Stimulated activated CD8-positive, alpha-beta memory T cell treated with anti-CD3 and anti-CD28 coated beads, Interleukin-4, amount 100 ng/mL, for 1 hour (primary cell): ENCODE measurements at regions not wholly inside any gene's neighbourhood (a gene's known extent, or its start where the extent isn't known, plus 50 kb on each side); places are given as distances from the start of the nearest gene placed in this dataset.
"Not testable (repeated sequence)": the region's sequence is repeated elsewhere in the genome, so short reads cannot be mapped to it uniquely, and the experiment has no call there.

Experiments used
- DNase-seq, 2 donors: peaks; one replicate each; pipeline ENCODE4 v3.0.0-alpha.2; 2020; ENCODE audit warnings: low read depth in 2 of 2, low spot score in 1 of 2

DNA sequence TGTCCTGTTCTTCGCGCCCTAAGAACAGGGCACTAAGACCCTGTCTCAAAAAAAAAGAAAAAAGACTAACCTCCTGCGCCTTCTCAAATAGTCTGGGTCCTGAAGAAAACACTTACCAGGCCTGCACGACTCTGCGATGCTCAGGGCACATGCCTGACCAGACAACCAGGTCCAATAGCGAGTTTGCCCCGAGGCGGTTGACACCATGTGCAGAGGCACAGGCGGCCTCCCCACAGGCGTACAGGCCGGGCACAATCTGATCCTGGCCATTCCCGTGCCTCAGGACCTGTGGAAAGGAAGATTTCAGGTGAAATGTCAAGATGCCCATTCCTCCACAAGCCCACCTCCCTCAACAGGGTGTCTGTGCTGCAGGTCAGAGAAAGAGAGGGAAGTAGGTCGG lies 65.9 kb upstream of the TNK2 start:
- DNase-seq: not testable (repeated sequence)

DNA sequence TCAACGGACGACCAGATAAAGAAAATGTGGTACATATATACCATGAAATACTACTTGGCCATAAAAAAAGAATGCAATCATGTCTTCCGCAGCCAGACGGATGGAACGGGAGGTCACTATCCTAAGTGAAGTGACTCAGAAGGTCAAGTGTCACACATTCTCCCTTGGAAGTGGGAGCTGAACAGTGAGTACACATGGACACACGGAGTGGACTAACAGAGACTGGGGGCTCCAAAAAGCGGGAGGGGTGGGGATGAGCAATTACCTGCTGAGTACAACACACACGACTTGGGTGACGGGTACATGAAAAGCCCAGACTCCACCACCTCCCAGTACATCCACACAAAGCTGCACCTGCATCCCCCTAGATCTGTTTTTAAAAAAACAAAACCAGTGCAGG lies 62.5 kb upstream of the TNK2 start:
- not testable (repeated sequence) for DNase-seq

DNA sequence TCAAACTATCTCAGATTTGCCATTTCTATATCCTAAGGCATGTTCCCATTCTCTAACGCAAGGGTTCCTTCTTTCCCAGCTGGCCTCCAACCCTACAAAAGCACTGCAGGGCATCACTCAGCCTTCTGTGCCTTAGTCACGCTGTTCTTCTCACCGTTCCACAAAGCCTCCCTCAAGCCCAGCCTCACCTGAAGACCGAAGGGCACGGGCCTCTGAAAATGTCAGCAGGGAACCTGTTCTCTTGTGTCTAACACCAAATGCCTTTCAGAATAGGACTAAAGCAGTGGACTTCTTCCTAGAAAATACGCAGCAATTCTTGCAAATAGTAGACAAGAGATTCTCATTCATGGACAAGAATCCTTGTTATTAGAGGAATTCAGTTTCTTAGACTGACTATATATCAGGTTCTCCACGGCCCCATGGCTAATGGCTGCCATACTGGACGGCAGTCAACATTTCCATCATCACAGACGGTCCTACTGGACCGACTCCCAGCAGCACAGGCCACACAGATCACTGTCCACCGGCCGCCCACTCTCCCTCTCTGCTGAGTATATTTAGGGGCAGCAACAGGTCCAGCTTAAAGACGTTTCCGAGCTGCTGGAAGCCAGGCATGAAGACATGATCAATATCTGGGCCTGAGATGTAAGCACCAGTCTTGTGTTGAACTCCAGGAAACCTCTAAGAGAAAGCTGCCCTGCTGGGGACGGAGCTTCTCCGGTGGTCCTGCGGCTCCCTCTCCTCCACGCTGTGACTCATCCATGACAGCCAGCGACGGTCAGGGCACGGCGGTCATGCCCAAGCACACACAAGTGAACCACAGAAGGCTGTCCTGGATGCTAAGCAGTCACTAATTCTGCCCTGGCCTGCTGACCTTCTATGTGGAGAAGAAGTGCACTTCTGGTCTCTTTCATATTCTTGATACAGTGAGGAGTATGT lies 61.8 kb upstream of the TNK2 start:
- not testable (repeated sequence) for DNase-seq

DNA sequence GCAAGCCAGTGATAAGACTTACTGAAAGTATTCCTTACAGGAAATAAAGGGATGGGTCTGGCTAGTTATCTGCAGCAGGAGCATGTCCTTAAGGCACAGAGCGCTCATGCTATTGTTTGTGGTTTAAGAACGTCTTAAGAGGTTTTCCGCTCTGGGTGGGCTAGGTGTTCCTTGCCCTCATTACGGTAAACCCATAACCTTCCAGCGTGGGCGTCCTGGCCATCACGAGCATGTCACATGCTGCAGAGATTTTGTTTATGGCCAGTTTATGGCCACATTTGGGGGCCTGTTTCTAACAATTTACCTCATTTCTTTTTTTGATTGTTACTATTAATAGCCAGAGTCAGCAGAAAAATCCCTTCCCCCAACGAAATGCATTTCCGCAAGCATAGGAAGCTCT lies 61.0 kb upstream of the TNK2 start:
- DNase-seq: not testable (repeated sequence)

DNA sequence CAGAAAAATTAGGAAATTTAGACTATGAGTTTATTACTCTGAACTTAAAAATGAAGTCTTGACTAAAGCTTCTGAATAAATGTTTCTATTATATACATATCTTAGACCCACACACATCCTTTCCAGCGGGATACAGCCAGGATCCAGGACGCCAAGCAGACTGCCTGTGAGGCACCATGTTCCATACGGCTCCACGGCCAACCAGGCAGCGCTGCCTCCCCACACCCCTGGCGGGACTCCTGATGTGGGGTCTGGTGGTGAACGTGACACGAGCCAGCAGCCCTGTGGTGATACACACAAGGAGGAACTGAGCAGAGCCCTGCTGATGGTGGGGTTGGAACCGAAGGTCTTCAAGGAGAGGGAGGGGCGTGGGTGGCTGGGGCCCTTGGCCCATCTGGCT lies 59.8 kb upstream of the TNK2 start:
- DNase-seq: not testable (repeated sequence)

DNA sequence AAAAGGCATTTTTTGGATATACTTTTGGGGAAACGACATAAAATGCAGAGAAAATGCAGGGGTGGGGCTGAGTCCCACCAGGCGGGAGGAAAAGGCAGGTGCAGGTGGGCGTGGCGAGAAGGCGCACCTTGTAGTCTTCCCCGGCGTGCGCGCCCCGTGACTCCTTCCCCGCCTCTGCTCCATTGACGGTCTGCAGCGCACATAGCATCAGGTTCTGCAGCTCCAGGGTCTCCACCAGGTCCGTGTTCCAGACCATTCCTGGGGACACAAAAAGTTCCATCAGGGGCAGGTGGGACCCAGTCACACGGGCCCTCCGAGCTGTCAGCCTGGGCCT lies 59.0 kb upstream of the TNK2 start:
- DNase-seq: not testable (repeated sequence)

DNA sequence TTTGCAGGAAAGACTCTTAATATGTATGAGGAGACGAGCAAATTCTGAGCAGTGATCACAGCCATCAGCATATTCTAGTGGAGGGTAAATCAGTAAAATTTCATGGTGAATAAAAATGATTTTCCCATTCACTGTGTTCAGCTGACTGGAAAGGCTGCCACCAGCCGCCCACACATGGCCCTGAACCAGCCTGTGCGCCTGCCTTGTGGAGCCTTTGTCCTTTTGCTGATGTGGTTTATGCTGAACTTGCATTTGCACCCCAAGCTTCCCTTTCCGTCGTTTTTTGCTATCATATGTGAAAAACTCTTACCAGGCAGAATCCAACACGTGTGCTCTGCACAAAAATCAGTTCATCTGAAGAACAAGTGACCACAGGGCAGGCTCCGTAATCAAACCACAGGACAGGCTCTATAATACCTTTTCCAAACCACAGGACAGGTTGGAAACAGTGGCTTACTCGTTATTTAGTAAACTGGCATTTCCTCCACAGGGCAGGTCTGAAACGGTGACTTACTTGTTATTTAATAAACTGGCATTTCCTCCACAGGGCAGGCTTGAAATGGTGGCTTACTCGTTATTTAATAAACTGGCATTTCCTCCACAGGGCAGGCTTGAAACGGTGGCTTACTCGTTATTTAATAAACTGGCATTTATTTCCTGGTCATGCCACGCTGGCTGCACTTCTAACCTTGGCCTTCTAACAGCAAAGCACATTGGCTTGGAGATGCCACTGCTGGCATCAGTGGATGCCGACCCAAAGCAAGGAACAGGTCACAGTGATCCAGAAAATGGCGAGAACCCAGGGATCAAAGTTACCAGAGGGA lies 58.4 kb upstream of the TNK2 start:
- not testable (repeated sequence) for DNase-seq

DNA sequence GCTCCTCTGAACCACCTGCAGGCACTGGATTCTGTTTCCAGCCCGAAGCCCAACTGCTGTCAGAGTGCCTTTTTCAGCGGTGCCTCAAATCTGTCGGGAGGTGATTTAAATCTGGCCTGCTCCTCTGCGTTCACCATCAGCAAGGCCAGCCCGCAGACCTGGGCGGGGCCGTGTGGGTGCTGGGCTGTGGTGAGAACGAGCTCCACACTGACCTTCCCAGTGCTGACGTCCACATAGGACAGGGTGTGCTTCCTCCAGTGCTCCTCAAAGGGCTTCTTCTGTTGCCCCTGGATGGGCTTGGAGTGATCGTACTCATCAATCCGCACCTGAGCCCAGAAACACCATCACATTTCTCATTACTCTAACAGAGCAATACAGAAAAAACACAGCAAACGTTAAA lies 56.9 kb upstream of the TNK2 start:
- DNase-seq: not testable (repeated sequence)

DNA sequence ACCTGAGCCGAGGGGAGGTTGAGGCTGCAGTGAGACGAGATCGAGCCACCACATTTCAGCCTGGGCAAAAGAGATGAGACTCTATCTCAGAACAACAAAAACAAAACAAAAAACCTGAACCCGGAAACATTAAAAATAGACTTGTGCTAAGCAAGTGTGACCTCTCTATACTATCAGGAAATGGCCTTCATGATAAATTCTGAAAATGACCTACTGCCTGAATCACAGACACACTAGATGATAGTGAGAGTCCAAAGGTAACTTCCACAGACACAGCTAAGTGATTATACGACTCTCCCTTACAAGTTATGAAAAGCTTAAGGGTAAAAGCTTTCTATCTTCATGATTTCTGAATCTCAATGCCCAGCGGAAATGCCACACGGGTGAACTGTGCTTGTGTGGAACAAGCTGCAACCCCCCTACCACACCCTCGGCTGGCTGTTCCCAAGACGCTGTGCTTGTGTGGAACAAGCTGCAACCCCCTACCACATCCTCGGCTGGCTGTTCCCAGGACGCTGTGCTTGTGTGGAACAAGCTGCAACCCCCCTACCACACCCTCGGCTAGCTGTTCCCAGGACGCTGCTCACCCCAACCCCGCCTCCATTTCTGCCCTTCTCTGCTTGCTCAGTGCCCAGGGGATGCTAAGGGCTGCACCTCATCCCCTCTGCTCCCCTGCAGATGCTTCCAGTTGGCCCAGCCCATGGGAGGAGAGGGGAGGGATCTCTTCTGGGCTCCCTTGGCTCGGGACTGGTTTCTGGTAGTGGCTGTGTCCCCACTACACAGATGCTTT lies 56.2 kb upstream of the TNK2 start:
- DNase-seq: not testable (repeated sequence)

DNA sequence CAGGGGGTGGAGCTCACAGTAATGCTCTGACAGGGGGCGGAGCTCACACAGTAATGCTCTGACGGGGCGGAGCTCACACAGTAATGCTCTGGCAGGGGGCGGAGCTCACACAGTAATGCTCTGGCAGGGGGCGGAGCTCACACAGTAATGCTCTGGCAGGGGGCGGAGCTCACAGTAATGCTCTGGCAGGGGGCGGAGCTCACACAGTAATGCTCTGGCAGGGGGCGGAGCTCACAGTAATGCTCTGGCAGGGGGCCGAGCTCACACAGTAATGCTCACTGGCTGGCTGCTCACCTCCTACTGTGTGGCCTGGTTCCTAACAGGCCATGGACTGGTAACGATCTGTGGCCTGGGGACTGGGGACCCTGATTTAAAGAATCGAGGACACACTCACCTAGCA lies 53.9 kb upstream of the TNK2 start:
- DNase-seq: not testable (repeated sequence)

DNA sequence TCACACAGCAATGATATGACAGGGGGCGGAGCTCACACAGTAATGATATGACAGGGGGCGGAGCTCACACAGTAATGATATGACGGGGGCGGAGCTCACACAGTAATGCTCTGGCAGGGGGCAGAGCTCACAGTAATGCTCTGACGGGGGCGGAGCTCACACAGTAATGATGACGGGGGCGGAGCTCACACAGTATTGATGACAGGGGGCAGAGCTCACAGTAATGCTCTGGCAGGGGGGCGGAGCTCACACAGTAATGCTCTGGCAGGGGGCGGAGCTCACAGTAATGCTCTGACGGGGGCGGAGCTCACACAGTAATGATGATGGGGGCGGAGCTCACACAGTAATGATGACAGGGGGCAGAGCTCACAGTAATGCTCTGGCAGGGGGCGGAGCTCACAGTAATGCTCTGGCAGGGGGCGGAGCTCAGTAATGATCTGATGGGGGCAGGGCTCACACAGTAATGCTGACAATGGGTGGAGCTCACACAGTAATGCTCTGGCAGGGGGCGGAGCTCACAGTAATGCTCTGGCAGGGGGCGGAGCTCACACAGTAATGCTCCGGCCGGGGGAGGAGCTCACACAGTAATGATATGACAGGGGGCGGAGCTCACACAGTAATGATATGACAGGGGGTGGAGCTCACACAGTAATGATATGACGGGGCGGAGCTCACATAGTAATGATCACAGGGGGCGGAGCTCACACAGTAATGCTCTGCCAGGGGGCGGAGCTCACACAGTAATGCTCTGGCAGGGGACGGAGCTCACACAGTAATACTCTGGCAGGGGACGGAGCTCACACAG lies 52.8 kb upstream of the TNK2 start:
- not testable (repeated sequence) for DNase-seq

DNA sequence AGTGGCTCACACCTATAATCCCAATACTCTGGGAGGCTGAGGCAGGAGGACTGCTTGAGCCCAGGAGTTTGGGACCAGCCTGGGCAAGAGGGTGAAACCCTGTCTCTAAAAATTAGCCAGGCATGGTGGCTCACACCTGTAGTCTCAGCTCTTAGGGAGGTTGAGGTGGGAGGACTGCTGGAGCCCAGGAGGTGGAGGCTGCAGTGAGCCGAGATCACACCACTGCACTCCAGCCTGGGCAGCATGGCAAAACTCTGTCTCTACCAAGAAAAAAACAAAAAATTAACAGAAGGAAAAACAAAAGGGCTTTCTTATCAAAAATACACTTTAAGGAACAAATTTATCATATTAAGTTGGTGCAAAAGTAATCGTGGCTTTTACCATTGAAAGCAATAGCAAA lies 51.8 kb upstream of the TNK2 start:
- not testable (repeated sequence) for DNase-seq

DNA sequence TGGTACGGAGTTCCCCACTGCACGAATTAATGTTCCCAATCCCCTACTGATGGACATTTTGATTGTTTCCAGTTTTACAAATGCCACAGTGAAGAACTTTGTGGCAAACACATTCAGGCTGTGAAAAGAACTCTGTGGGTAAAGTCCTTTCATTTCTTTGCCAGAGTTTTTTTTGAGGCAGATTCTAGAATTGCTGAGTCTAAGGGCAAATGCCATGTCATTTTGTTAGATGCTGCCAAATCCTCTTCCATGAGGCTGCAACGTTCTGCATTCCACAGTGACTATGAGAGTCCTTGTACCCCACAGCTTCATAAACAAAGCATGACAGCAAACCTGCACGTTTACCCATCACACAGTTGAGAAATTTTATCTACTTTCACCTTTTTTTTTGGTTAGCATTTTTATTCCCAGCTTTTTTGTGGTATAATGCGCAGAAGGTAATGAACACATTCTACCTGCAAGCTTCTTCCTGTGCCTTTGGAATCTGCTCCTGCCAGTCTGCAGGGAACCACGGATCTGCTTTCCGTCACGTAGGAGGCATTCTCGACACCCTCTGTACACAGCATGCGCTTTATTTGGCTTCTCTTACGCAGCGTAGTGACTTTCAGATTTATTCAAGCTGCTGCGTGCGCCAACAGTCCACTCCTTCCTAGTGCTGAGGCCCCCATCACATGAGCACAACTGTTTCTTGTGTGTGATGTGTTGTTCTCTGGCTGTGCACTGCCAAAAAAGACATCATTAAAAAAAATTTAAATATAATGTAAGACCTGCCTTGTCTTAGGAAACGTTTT lies 51.2 kb upstream of the TNK2 start:
- not testable (repeated sequence) for DNase-seq

DNA sequence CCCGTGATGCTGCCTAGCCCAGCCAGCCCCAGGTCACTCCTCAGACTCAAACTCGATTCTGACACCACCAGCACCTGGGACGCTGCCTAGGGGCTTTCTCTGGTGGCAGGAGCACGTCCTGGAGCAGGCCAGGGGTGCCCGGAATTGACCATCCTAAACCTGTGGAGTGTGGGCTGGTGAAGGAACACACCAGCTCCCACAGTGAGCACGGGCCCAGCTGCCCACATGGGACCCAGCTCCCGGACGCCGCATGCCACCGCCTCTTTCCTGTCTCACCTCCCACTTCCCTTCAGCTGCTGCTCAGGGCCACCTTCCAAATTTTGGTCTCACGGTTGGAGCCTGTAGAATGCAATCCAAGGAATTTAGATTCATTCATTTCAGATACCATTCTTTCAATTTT lies 50.4 kb upstream of the TNK2 start:
- DNase-seq: not testable (repeated sequence)
